Liver (tissue), 8 donors: ENCODE measurements at regions not wholly inside any gene's neighbourhood (a gene's known extent, or its start where the extent isn't known, plus 50 kb on each side); places are given as distances from the start of the nearest gene placed in this dataset.

Experiments
- DNase-seq: peaks from one replicate; pipeline ENCODE4 v3.0.0-alpha.2; 2017; ENCODE audit warnings: low spot score
- H3K27ac ChIP-seq, 2 donors: one replicate each; pipeline ENCODE4 v1.7.0; 2013; ENCODE audit warnings: inconsistent platforms in 2 of 2, low read length in 2 of 2, control low read depth in 1 of 2, low read depth in 1 of 2, mild to moderate bottlenecking in 1 of 2
- H3K27me3 ChIP-seq, 4 donors: one replicate each; pipeline versions ENCODE4 v1.6.1 to v1.7.0; 2013; ENCODE audit warnings: low read length in 3 of 4, inconsistent platforms in 1 of 4, mild to moderate bottlenecking in 1 of 4, moderate library complexity in 1 of 4; ENCODE audit not compliant: control insufficient read depth in 4 of 4, insufficient read depth in 4 of 4
- H3K36me3 ChIP-seq, 4 donors: one replicate each; pipeline versions ENCODE4 v1.6.1 to v1.7.0; 2013; ENCODE audit warnings: low read length in 3 of 4, mild to moderate bottlenecking in 3 of 4, low read depth in 1 of 4, moderate library complexity in 1 of 4; ENCODE audit not compliant: control insufficient read depth in 4 of 4, insufficient read depth in 3 of 4
- H3K4me1 ChIP-seq, 4 donors: one replicate each; pipeline versions ENCODE4 v1.6.1 to v1.7.0; 2013; ENCODE audit warnings: low read length in 3 of 4, mild to moderate bottlenecking in 3 of 4, moderate library complexity in 1 of 4; ENCODE audit not compliant: control insufficient read depth in 4 of 4, insufficient read depth in 4 of 4
- H3K4me3 ChIP-seq, 3 donors: one replicate each; pipeline versions ENCODE4 v1.6.1 to v1.7.0; 2013; ENCODE audit warnings: low read length in 3 of 3, control low read depth in 1 of 3, low read depth in 1 of 3, mild to moderate bottlenecking in 1 of 3
- H3K9ac ChIP-seq, 2 donors: one replicate each; pipeline ENCODE4 v1.7.0; 2013; ENCODE audit warnings: low read length in 2 of 2, mild to moderate bottlenecking in 2 of 2, moderate library complexity in 2 of 2, control low read depth in 1 of 2, low read depth in 1 of 2
- H3K9me3 ChIP-seq, 4 donors: one replicate each; pipeline versions ENCODE4 v1.6.1 to v1.7.0; 2013; ENCODE audit warnings: low read length in 3 of 4; ENCODE audit not compliant: control insufficient read depth in 4 of 4
- ATF3 ChIP-seq: IDR thresholded peaks from 2 replicates; pipeline ENCODE4 v1.6.1; 2016; ENCODE audit warnings: antibody characterized with exemption
- EGR1 ChIP-seq, 2 donors: IDR thresholded peaks; 2 replicates each; pipeline ENCODE4 v1.6.1; 2016 to 2018; ENCODE audit warnings: antibody characterized with exemption in 2 of 2, low read depth in 2 of 2
- FOXA1 ChIP-seq: IDR thresholded peaks from 2 replicates; pipeline ENCODE4 v1.6.1; 2016; ENCODE audit warnings: antibody characterized with exemption
- FOXA2 ChIP-seq: IDR thresholded peaks from 2 replicates; pipeline ENCODE4 v1.6.1; 2016; ENCODE audit warnings: antibody characterized with exemption
- GABPA ChIP-seq, 2 donors: IDR thresholded peaks in 1 of 2; conservative IDR thresholded peaks in 1 of 2; 2 replicates each; pipeline ENCODE4 v1.6.1; 2016; ENCODE audit warnings: antibody characterized with exemption in 2 of 2, mild to moderate bottlenecking in 1 of 2, moderate library complexity in 1 of 2
- HNF4A ChIP-seq, 2 donors: conservative IDR thresholded peaks; 2 replicates each; pipeline ENCODE4 v1.6.1; 2016; ENCODE audit warnings: antibody characterized with exemption in 2 of 2, mild to moderate bottlenecking in 2 of 2
- HNF4G ChIP-seq: IDR thresholded peaks from 2 replicates; pipeline ENCODE4 v1.6.1; 2016; ENCODE audit warnings: antibody characterized with exemption
- JUND ChIP-seq, 2 donors: IDR thresholded peaks; 2 replicates each; pipeline ENCODE4 v1.6.1; 2016; ENCODE audit warnings: antibody characterized with exemption in 2 of 2
- NR2F2 ChIP-seq: IDR thresholded peaks from 2 replicates; pipeline ENCODE4 v1.6.1; 2016; ENCODE audit warnings: antibody characterized with exemption
- REST ChIP-seq: IDR thresholded peaks from 2 replicates; pipeline ENCODE4 v1.6.1; 2016; ENCODE audit warnings: antibody characterized with exemption, mild to moderate bottlenecking
- RXRA ChIP-seq, 2 donors: IDR thresholded peaks; 2 replicates each; pipeline ENCODE4 v1.6.1; 2017 to 2018; ENCODE audit warnings: antibody characterized with exemption in 2 of 2, mild to moderate bottlenecking in 1 of 2
- SP1 ChIP-seq: IDR thresholded peaks from 2 replicates; pipeline ENCODE4 v1.6.1; 2018; ENCODE audit warnings: antibody characterized with exemption, mild to moderate bottlenecking
- TAF1 ChIP-seq: conservative IDR thresholded peaks from 2 replicates; pipeline ENCODE4 v1.6.1; 2016; ENCODE audit warnings: antibody characterized with exemption, mild to moderate bottlenecking
- YY1 ChIP-seq: IDR thresholded peaks from 2 replicates; pipeline ENCODE4 v1.6.1; 2016; ENCODE audit warnings: antibody characterized with exemption, mild to moderate bottlenecking
- WGBS: extraction: QIAGEN DNeasy Blood & Tissue Kit; methylation state at CpG from one replicate; pipeline ENCODE4 v1.1.7; 2013; 5-methylcytosine and 5-hydroxymethylcytosine counted together
- TF ChIP-seq, protein P1 (sequence below): IDR thresholded peaks from 2 replicates; pipeline ENCODE4 v1.6.1; 2016; ENCODE audit warnings: antibody characterized with exemption
- TF ChIP-seq, protein P2 (sequence below): fragments of 150-350 bp; IDR thresholded peaks from 2 replicates; pipeline ENCODE4 v1.5.1; 2017; ENCODE audit warnings: improper control_type of control experiment, low read depth, low read length; ENCODE audit not compliant: missing input control
- donor health status: healthy.
- donor health status: healthy.
- donor health status: healthy.
- donor health status: healthy.
- donor health status: healthy.

- no peaks in the 10 kb centered on the region for H3K9me3 ChIP-seq
- no peak overlapping the region for H3K9ac ChIP-seq
- H3K36me3 ChIP-seq: no peaks in the 10 kb centered on the region
- H3K27me3 ChIP-seq: no peaks in the 10 kb centered on the region
- H3K4me3 ChIP-seq: no peak overlapping the region
- WGBS: 68% methylated on average over 9 of the region's 9 CpGs
- DNase-seq: no peak
- TF ChIP-seq TAF1 (no peak), HNF4G (no peak), EGR1 (IDR thresholded peaks at IDR 0.05; ENCODE audit: low read depth in 2 of 2) (no peak), HNF4A (conservative IDR thresholded peaks at IDR 0.05) (no peak), YY1 (no peak), NR2F2 (no peak), SP1 (no peak)
- no peak overlapping the region for H3K27ac ChIP-seq
- no peaks in the 10 kb centered on the region for H3K4me1 ChIP-seq
Observed at GRCh38 chr14:97946641-97947040, 1149.5 kb downstream of the VRK1 start.

- TF ChIP-seq ATF3 (no peak), FOXA1 (no peak), FOXA2 (no peak), REST (no peak), RXRA (IDR thresholded peaks at IDR 0.05) (no peak), TAF1 (no peak), HNF4G (no peak), HNF4A (conservative IDR thresholded peaks at IDR 0.05) (no peak), JUND (IDR thresholded peaks at IDR 0.05) (no peak), GABPA (IDR thresholded peaks at IDR 0.05 in 1 of 2, conservative IDR thresholded peaks at IDR 0.05 in 1 of 2) (no peak)
- TF ChIP-seq, protein P1, sequence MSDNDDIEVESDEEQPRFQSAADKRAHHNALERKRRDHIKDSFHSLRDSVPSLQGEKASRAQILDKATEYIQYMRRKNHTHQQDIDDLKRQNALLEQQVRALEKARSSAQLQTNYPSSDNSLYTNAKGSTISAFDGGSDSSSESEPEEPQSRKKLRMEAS: no peak
- TF ChIP-seq, protein P2, sequence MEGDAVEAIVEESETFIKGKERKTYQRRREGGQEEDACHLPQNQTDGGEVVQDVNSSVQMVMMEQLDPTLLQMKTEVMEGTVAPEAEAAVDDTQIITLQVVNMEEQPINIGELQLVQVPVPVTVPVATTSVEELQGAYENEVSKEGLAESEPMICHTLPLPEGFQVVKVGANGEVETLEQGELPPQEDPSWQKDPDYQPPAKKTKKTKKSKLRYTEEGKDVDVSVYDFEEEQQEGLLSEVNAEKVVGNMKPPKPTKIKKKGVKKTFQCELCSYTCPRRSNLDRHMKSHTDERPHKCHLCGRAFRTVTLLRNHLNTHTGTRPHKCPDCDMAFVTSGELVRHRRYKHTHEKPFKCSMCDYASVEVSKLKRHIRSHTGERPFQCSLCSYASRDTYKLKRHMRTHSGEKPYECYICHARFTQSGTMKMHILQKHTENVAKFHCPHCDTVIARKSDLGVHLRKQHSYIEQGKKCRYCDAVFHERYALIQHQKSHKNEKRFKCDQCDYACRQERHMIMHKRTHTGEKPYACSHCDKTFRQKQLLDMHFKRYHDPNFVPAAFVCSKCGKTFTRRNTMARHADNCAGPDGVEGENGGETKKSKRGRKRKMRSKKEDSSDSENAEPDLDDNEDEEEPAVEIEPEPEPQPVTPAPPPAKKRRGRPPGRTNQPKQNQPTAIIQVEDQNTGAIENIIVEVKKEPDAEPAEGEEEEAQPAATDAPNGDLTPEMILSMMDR: no peak
- 81% methylated on average over 13 of the region's 13 CpGs for WGBS
- H3K9ac ChIP-seq: no peak overlapping the region
- H3K4me1 ChIP-seq: no peaks in the 10 kb centered on the region
- H3K27me3 ChIP-seq: no peaks in the 10 kb centered on the region
- no peaks in the 10 kb centered on the region for H3K36me3 ChIP-seq
- H3K4me3 ChIP-seq: no peak overlapping the region
- no peak overlapping the region for H3K27ac ChIP-seq
- DNase-seq: no peak
- no peaks in the 10 kb centered on the region for H3K9me3 ChIP-seq
Observed at GRCh38 chr14:97948841-97949240, 1151.7 kb downstream of the VRK1 start.
